HepG2 (cell line): ENCODE measurements at regions not wholly inside any gene's neighbourhood (a gene's known extent, or its start where the extent isn't known, plus 50 kb on each side); places are given as distances from the start of the nearest gene placed in this dataset.

ENCODE experiments used
- AGO1 ChIP-seq: fragments of 200-400 bp; formaldehyde crosslinking; IDR thresholded peaks from 2 replicates; pipeline ENCODE4 v1.6.1; 2017; ENCODE audit warnings: mild to moderate bottlenecking, low read depth, low read length, moderate library complexity; ENCODE audit not compliant: poor library complexity, severe bottlenecking
- CEBPB ChIP-seq: IDR thresholded peaks from 2 replicates; pipeline ENCODE4 v1.6.1; 2011; ENCODE audit warnings: low read depth, low read length, improper control_type of control experiment, borderline replicate concordance
- ELF1 ChIP-seq: sonication (generic); formaldehyde crosslinking; IDR thresholded peaks from 2 replicates; pipeline ENCODE4 v1.4.0; 2020; ENCODE audit warnings: missing genetic modification reagents
- ELF4 ChIP-seq: sonication (generic); formaldehyde crosslinking; IDR thresholded peaks from 2 replicates; pipeline ENCODE4 v1.5.0; 2020; ENCODE audit warnings: missing genetic modification reagents, mild to moderate bottlenecking, moderate library complexity, borderline replicate concordance
- EZH2 ChIP-seq: conservative IDR thresholded peaks from 2 replicates; pipeline ENCODE4 v1.6.1; 2012; ENCODE audit warnings: mild to moderate bottlenecking, low read depth, low read length, moderate library complexity
- FOXP4 ChIP-seq: sonication (generic); formaldehyde crosslinking; IDR thresholded peaks from 2 replicates; pipeline ENCODE4 v1.4.0; 2020; ENCODE audit warnings: missing genetic modification reagents
- HOXD1 ChIP-seq: sonication (generic); formaldehyde crosslinking; IDR thresholded peaks from 2 replicates; pipeline ENCODE4 v1.5.0; 2020; ENCODE audit warnings: missing genetic modification reagents
- NBN ChIP-seq: fragments of 450-650 bp; conservative IDR thresholded peaks from 2 replicates; pipeline ENCODE4 v1.6.1; 2017
- POLR2A ChIP-seq, 2 experiments: IDR thresholded peaks; 2 replicates each; pipeline ENCODE4 v1.6.1; 2011; ENCODE audit warnings: low read depth in 2 of 2, low read length in 2 of 2, mild to moderate bottlenecking in 1 of 2, moderate library complexity in 1 of 2; ENCODE audit not compliant: insufficient read depth in 1 of 2
- RARA ChIP-seq: IDR thresholded peaks from 2 replicates; pipeline ENCODE4 v1.6.1; 2016; ENCODE audit warnings: missing genetic modification reagents, missing compliant biosample characterization
- SPEN ChIP-seq: sonication (generic); formaldehyde crosslinking; IDR thresholded peaks from 2 replicates; pipeline ENCODE4 v1.5.1; 2020; ENCODE audit warnings: low read depth, mild to moderate bottlenecking, missing genetic modification reagents
- TF ChIP-seq, protein P1 (sequence below): sonication (generic); formaldehyde crosslinking; IDR thresholded peaks from 2 replicates; pipeline ENCODE4 v1.5.0; 2020; ENCODE audit warnings: mild to moderate bottlenecking, missing genetic modification reagents, moderate library complexity

GRCh38 chr10:88190540-88191235 is 327.3 kb downstream of the PTEN start:
- no peak for TF ChIP-seq CEBPB
- no peak for TF ChIP-seq ELF1 (CRISPR knock-in tag)
- no peak for TF ChIP-seq HOXD1 (CRISPR knock-in tag)
- no peak for TF ChIP-seq EZH2
- TF ChIP-seq, protein P1, sequence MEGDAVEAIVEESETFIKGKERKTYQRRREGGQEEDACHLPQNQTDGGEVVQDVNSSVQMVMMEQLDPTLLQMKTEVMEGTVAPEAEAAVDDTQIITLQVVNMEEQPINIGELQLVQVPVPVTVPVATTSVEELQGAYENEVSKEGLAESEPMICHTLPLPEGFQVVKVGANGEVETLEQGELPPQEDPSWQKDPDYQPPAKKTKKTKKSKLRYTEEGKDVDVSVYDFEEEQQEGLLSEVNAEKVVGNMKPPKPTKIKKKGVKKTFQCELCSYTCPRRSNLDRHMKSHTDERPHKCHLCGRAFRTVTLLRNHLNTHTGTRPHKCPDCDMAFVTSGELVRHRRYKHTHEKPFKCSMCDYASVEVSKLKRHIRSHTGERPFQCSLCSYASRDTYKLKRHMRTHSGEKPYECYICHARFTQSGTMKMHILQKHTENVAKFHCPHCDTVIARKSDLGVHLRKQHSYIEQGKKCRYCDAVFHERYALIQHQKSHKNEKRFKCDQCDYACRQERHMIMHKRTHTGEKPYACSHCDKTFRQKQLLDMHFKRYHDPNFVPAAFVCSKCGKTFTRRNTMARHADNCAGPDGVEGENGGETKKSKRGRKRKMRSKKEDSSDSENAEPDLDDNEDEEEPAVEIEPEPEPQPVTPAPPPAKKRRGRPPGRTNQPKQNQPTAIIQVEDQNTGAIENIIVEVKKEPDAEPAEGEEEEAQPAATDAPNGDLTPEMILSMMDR = no peak
- no peak for TF ChIP-seq FOXP4
- TF ChIP-seq AGO1 = no peak
- no peak for TF ChIP-seq SPEN (CRISPR knock-in tag)
- TF ChIP-seq NBN = no peak
- no peak for TF ChIP-seq RARA (CRISPR knock-in tag)
- TF ChIP-seq ELF4 (CRISPR knock-in tag) = no peak
- no peak for TF ChIP-seq POLR2A (IDR thresholded peaks at IDR 0.05; ENCODE audit: insufficient read depth in 1 of 2, low read depth in 2 of 2, low read length in 2 of 2)
